Amniotic epithelial cell (primary cell): ENCODE measurements at regions not wholly inside any gene's neighbourhood (a gene's known extent, or its start where the extent isn't known, plus 50 kb on each side); places are given as distances from the start of the nearest gene placed in this dataset.

Experiments used
- DNase-seq: peaks from one replicate; pipeline ENCODE4 v3.0.0-alpha.2; 2010; ENCODE audit warnings: low read depth

DNA sequence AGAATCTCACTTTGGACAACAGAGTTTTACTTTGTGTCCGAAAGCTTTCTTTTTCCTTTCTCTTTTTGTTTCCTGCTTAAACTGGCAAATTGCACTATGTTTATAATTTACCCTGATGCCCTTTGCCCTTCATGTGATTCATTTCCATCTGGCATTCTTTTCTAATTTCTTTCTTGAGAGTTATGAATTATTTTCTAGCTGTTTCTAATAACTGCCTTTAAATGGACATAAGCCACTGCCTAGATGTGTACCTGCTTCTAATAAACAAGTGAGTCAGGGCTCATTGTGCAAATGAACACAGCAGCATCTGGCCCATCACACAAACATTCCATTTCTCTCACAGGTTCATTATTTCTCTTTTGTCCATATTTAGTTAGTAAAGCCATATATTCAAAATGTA lies 242.3 kb upstream of the GPRIN3 start:
- peak; percentile 97 for DNase-seq

DNA sequence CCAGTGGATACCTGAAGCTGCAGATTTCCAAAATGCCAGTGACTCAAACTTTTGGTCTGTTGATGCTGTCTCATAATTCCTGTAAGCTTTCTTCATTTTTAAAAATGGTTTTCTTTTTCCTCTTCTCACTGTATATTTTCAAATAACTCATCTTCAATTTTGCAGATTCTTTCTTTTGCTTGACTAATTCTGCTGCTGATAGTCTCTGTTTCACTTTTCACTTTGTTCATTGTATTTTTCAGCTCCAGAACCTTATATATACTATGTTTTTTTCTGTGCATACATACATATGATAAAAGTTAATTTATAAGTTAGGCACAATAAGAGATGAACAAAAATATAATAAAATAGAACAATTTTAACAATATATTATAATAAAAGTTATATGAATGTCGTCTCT lies 237.7 kb upstream of the GPRIN3 start:
- DNase-seq: peak; percentile 14

DNA sequence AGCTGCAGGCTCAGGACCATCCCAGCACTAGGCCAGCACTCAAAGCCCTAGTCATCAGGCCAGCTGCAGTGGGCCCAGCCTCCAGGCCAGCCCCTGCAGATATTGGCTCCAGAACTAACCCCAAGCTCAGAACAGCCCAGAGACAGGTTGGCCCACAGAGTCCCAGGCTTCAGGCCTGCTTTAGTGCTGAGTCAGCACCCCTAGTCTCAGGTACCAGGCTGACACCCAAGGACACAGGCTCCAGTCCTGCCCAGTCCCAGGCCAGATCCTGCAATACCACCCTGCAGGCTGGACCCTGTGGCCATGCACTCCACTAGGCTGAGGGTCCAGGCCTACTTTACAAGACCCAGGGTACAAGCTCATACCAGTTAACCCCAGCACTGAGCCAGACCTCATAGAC lies 234.4 kb upstream of the GPRIN3 start:
- DNase-seq: no peak

GRCh38 chr4:89539797-89540711 lies 232.5 kb upstream of the GPRIN3 start:
- peak; percentile 65 for DNase-seq

- peak; percentile 99 for DNase-seq
Observed at GRCh38 chr4:89539374-89539773, 231.8 kb upstream of the GPRIN3 start.

DNA sequence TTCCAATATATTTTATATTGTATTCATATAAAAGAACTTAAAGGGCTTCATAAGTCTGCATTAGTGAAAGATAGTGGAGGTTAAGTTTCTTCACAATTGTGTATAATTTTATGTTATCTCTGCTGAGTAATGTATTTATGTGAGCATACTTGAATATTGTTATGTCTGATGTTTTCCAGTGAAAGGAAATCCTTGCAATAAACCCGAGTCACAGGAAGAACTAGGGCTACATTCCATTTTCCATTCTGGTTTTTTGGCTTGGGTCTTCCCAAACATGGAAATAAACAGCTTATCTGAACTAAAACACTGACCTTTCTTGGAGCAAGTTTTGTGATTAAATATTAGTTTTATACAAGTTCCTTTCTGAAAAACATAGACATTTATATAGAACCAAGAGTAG lies 231.3 kb upstream of the GPRIN3 start:
- DNase-seq: peak; percentile 71

- peak; percentile 13 for DNase-seq
Observed at GRCh38 chr4:89538171-89538570, 230.6 kb upstream of the GPRIN3 start.

- DNase-seq: no peak
Observed at GRCh38 chr4:89537281-89537680, 229.7 kb upstream of the GPRIN3 start.

DNA sequence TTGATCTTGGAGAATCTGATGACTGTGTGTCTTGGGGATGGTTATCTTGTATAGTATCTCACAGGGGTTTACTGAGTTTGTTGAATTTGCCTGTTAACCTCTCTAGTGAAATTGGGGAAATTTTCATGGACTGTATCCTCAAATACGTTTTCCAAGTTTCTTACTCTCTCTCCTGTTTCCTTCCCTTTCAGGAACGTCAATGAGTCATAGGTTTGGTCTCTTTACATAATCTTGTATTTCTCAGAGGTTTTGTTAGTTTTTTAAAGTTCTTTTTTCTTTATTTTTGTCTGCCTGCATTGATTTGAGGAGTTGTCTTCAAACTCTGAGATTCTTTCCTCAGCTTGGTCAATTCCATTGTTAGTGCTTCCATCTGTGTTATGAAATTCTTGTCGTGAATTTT lies 227.7 kb upstream of the GPRIN3 start:
- DNase-seq: peak; percentile 37

GRCh38 chr4:89534356-89534755 lies 226.8 kb upstream of the GPRIN3 start:
- no peak for DNase-seq

- no peak for DNase-seq
Observed at GRCh38 chr4:89531932-89532640, 224.5 kb upstream of the GPRIN3 start.

GRCh38 chr4:89528526-89529133 lies 221.0 kb upstream of the GPRIN3 start:
- no peak for DNase-seq

GRCh38 chr4:89521826-89522225 lies 214.2 kb upstream of the GPRIN3 start:
- no peak for DNase-seq

- DNase-seq: no peak
Observed at GRCh38 chr4:89519771-89520320, 212.2 kb upstream of the GPRIN3 start.

GRCh38 chr4:89518259-89518658 lies 210.7 kb upstream of the GPRIN3 start:
- DNase-seq: no peak

DNA sequence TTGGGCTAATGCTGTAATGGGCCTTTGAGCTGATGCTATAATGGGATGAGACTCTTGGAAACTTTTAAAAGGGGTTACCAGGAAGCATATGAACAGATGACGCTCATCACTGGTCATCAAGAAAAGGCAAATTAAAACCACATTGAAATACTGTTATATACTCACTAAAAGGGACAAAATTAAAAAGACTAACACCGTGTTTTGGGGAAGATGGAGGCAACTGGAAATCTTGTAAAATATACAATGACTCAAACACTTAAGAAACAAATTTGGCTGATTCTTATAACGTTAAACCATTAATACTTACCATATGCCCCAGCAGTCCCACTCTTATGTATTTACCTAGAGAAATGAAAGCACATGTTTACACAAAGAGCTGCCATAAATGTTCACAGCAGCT lies 207.2 kb upstream of the GPRIN3 start:
- DNase-seq: no peak

GRCh38 chr4:89511776-89512175 lies 204.2 kb upstream of the GPRIN3 start:
- peak; percentile 6 for DNase-seq

DNA sequence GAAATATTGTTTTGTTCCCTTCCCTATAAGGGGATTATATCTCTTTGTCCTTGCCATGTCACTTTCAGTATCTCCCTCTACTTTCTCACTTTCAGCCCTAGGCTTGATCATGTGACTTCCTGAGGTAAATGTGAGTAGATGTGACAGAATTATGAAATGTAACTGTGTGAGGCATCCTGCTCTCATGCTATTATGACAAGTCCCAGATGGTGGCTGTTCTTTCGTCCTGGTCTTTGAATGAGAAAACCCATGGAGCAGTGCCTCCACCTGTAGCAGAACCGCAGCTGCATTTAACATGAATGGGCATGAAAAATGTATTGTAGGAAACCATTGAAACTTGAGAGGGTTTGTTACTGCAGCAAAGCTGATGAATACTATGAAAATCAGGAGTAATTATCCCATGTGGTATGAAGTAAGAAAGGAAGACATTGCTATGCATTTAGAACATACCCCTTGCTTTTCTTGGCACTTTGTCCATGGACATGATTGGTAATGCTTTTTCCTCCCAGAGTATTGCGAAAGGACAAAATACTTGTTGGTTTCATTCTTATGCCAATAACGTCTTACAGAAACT lies 202.2 kb upstream of the GPRIN3 start:
- peak; percentile 70 for DNase-seq

- peak; percentile 72 for DNase-seq
Observed at GRCh38 chr4:89506866-89507491, 199.4 kb upstream of the GPRIN3 start.

- no peak for DNase-seq
Observed at GRCh38 chr4:89502581-89502980, 195.0 kb upstream of the GPRIN3 start.

- DNase-seq: no peak
Observed at GRCh38 chr4:89497517-89498308, 190.1 kb upstream of the GPRIN3 start.
